ENCODE measurements at regions not wholly inside any gene's neighbourhood (a gene's known extent, or its start where the extent isn't known, plus 50 kb on each side); places are given as distances from the start of the nearest gene placed in this dataset.

DNA sequence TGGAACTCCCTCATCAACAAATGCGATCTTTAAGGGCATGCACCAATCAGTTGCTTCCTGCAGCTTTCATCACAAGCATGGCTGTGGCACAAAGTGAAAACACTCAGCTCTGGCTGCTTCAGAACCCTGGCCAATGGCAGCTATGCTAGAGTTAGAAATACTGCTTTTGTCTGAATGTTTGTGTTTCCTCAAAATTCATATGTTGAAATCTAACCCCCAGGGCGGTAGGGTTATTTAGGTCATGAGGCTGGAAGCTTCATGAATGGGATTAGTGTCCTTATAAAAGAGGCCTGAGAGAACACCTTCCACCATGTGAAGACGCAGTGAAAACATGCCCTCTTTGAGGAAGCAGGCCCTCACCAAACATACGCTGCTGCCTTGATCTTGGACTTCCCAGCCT lies 453.9 kb downstream of the SNAPC1 start:
- Histone ChIP-seq H3K79me2 (ENCODE audit: insufficient read depth, low read length) (no peaks in the 10 kb centered on the region), H3K27ac (ENCODE audit: insufficient read length, low read depth, low read length) (no peak overlapping the region), H2BK5ac (ENCODE audit: insufficient read length, low read length) (no peak overlapping the region), H3K18ac (ENCODE audit: insufficient read length, low read depth, low read length) (no peak overlapping the region), H2BK20ac (ENCODE audit: low read depth, low read length, poor library complexity, severe bottlenecking) (no peak overlapping the region), H2BK120ac (ENCODE audit: low read depth, low read length, poor library complexity, severe bottlenecking) (no peak overlapping the region), H3K14ac (ENCODE audit: insufficient read depth, low read length) (no peak overlapping the region), H2BK15ac (ENCODE audit: low read depth, low read length) (no peak overlapping the region), H3K4me2 (ENCODE audit: insufficient read depth, insufficient read length, low read length) (no peak overlapping the region), H3K4ac (ENCODE audit: low read depth, low read length) (no peak overlapping the region), H2AK5ac (ENCODE audit: insufficient read length, low read length) (no peak overlapping the region), H2BK12ac (ENCODE audit: insufficient read length, low read depth, low read length) (no peak overlapping the region), H3K79me1 (ENCODE audit: insufficient read depth, low read depth, low read length, poor library complexity, severe bottlenecking) (no peaks in the 10 kb centered on the region), H4K91ac (ENCODE audit: insufficient read length, low read depth, low read length) (no peak overlapping the region), H3K9ac (ENCODE audit: extremely low read depth, insufficient read length, low read length) (no peak overlapping the region), H3K23me2 (ENCODE audit: insufficient read length, low read depth, low read length, poor library complexity, severe bottlenecking) (no peaks in the 10 kb centered on the region), H2AFZ (ENCODE audit: low read length) (no peak overlapping the region), H4K5ac (ENCODE audit: insufficient read length, low read depth, low read length) (no peak overlapping the region), H4K8ac (replicated peaks; ENCODE audit: insufficient read length, low read depth, low read length) (no peak overlapping the region), H3T11ph (ENCODE audit: low read length) (no peak overlapping the region), H3K23ac (ENCODE audit: insufficient read length, low read depth, low read length) (no peak overlapping the region), H3K56ac (ENCODE audit: insufficient read length, low read depth, low read length) (no peak overlapping the region), H3K4me1 (ENCODE audit: insufficient read depth, low read length) (no peaks in the 10 kb centered on the region), H3K27me3 (ENCODE audit: insufficient read depth, low read length) (no peaks in the 10 kb centered on the region), H4K20me1 (ENCODE audit: control insufficient read depth, insufficient read depth, insufficient read length) (no peaks in the 10 kb centered on the region), H3K9me3 (ENCODE audit: control insufficient read depth, low read depth, low read length) (no peaks in the 10 kb centered on the region)
- no peaks in the 10 kb centered on the region for H3K27me3 Mint-ChIP-seq (ENCODE audit: low read depth)
- TF ChIP-seq CTCF (conservative IDR thresholded peaks at IDR 0.05) = no peak
- no peaks in the 10 kb centered on the region for H3K36me3 Mint-ChIP-seq (ENCODE audit: insufficient read depth in 1 of 3, low read depth in 3 of 3)
- no peak overlapping the region for H3K4me3 Mint-ChIP-seq
- no peak for DNase-seq
- WGBS (ENCODE audit: extremely low coverage, insufficient read length, low lambda C conversion rate) = no CpG with 5 or more reads among the region's 4 CpGs
- H3K27ac Mint-ChIP-seq = no peak overlapping the region
- no peaks in the 10 kb centered on the region for H3K4me1 Mint-ChIP-seq
- H3K9me3 Mint-ChIP-seq = no peaks in the 10 kb centered on the region; a peak in 1 of 5 replicates

Data from H9 (cell line).